Muscle of back (tissue), 3 donors: ENCODE measurements at regions not wholly inside any gene's neighbourhood (a gene's known extent, or its start where the extent isn't known, plus 50 kb on each side); places are given as distances from the start of the nearest gene placed in this dataset.

Experiments used
- DNase-seq, 3 donors: peaks; one replicate each; pipeline versions ENCODE4 v3.0.0 to v3.0.0-alpha.2; 2013

DNA sequence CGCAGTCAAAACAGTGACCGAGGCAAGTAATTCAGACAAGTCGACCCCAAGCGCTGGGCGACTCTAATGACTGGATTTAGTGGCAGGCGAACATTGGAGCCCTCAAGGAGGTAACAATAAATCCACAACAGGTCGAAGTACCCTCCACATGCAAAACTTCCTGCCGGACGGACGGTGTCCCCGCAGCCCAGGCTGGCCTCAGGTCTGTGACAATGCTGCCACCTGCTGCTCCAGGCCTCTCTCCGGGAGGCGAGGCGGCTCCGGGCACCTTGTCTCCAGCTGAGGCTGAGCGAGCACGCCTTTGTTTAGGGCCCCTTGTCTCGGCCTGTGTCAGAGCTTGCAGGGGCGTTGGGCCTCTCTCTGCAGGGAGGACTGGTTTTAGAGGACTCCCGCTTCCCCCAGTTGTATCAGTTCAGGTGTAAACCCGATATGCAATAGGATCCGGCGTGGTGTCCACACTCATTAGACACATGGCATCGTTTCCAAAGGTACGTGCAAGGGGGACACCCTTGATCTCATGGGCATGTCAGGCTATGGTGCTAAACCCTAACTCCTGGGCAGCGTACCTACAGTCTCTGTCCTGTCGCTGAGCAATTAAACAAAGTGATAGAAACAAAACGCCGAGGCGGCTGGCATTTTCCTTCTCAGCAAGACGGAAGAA, 628.0 kb upstream of the ADAMTS16 start:
- peak; percentile 13 to 53 (median 25) for DNase-seq

DNA sequence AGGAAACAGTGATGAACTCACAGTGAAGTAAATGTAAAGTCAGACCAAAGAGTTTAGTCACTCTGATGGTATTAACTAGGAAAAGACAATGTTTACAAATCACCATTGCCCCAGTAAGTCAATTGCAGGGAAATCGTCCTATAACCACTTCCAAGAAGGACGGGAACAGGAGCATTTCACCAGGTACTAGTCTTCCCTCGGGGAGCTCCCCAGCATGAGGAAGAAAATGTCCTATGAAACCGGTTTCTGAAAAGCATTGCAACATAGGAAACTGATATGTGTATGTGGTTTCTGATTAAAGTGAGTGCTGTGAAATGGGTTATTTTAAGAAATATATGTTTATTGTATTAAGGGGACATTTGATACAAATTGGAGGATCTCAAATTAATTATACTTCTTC, 626.7 kb upstream of the ADAMTS16 start:
- DNase-seq = no peak

DNA sequence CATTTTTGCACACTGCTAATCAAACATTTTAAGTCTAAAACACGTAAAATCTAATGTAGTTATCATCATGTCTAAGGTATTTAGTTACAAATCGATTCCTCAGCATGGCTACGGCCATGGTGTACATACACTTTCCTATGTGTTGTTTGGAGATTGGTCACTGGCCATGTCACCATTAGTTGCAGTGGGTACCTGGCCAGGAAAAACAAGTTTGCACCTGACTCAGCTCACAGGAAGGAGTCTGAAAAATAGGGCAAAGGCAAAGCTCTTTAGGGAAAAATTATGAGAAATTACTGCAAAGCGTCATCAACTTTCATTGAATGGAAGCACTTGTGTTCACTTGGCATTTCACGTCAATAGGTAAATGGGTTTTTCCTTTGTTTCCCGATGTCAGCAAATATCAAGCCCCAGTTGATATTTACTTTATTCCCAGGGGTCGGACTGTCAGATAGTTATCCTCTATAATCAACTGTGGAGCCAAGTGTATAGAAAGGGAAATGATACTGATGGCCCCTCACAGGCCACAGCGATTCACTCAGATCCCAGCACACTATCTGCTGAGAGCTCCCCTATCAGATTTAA, 626.0 kb upstream of the ADAMTS16 start:
- no peak for DNase-seq

DNA sequence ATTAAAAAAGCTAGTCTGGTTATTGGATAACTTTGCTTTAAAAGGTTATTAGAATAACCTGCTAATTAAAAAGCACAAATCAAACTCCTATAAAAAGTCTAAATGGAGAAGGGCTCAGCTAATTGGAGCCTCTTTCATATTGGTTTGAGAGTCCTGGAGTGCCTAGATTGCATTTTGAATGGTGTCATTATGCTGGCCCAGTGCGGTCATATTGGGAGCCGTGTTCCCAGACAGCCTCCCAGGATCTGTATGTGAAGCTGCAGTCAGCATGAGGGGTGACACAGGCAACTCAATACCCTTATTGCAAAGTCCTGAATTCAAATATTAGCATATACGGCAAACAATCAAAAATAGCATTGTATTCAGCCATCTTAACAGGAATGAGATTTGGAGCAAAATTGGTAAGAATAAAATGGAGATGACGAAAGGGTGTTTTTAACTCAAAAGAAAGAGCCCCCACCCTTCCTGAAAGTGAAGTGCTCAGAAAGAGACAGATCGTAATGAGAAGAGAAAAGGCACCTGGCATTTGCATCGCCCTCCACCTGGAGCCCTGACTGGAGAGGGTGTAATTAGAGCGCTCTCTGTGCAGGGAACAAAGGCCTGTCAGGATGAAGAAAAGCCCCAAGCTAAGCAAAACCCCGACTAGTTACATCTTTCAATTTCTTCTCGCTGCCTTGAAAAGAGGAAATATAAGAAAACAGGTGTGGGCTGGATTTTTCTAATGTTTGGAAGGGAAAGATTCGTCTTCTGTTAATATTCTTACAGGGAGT, 621.0 kb upstream of the ADAMTS16 start:
- no peak for DNase-seq

DNA sequence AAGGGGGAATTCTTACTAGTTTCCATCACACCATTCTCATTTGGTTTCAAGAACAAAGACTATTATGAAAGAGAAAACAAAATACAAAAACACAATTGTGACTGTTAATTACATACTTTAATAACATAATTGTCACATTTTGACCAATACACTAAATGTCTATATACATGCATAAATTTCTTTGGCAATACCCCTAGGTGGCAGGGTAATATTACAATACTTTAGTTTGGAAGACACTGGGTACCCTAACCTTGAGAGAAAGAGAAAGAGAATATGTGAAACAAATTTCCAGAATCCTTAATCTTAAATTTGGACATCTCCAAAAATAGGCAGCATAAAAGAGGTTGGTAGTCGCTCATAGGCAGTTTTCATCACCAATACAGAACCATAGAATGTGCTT, 619.6 kb upstream of the ADAMTS16 start:
- peak in 1 of 3 donors; percentile 16 for DNase-seq

DNA sequence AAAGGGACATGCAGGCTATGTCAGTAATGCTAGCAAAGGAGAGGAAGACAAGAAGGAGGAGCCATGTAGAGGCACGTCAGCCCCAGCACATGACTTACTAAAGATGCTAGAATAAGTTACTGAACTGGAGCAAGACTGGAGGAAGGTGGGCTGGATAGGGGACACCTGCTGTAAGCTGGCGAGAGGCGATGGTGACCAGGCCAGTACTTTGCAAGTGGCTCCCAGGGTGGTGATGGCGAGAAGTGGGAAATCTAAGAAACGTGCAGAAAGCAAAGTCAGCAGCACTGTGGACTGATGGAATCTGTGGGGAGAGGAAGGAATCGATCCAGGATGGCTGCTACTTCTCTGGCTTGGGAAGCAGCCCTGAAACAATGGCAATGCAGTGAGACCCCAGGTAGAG, 617.1 kb upstream of the ADAMTS16 start:
- no peak for DNase-seq

DNA sequence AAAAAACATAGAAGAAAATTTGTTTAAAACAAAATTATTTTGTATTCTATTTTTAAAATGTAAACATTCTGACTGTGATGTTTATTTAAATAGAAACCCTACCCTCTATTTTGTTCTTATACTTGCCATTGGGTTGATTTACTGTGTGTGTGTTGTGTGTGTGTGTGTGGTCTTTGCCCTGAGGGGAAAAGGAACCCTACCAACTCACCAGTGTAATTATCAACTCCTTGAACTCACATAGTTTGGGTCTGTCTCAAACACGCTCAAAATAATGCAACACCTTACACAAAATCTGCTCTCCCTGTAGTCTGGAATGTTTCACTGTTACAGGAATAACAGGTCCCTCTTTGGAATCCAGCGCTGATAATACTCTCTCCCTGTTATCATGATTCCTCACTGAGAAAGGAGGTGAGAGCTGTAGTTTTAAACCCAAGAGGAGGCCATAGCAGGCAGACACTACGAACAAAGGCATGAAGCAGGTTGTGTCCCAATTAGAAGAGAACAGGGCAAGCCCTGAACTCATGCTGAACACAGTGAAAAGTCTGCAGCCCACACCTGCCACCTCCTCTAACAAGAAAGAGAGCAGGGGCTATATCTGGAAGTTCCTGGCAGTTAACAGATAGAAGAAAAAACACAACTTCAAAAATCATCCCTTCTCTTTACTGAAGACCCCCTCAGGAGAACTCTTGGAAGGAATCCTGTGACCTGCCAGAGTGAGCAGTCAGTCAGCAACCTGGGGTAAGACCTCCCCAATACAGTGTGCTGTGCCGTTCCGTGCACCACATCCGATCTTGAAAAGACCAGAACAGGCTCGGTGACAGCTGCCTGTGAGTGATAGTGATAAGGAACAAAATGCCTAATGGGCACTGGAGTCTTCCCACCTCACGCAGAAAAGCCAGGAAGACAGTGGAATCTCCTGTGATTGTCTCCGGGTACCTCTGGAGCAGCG, 608.1 kb upstream of the ADAMTS16 start:
- no peak for DNase-seq

DNA sequence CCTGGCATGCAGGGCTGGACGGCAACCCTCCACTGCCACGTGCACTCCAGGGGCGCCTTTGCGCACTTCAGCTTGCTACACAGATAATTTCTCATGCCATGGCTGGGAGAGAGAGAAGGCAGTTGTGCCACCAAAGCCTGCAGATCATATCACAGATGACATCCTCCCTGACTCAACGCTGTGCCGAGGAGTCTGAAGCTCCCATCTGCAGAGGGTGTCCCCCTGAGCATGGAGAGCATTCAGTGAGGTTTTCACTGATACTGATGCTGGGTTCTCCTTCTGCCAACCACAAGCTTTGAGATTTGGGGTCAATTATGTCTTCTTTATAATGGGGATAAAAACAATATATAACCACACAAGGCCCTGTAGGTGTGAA, 607.4 kb upstream of the ADAMTS16 start:
- DNase-seq = no peak

DNA sequence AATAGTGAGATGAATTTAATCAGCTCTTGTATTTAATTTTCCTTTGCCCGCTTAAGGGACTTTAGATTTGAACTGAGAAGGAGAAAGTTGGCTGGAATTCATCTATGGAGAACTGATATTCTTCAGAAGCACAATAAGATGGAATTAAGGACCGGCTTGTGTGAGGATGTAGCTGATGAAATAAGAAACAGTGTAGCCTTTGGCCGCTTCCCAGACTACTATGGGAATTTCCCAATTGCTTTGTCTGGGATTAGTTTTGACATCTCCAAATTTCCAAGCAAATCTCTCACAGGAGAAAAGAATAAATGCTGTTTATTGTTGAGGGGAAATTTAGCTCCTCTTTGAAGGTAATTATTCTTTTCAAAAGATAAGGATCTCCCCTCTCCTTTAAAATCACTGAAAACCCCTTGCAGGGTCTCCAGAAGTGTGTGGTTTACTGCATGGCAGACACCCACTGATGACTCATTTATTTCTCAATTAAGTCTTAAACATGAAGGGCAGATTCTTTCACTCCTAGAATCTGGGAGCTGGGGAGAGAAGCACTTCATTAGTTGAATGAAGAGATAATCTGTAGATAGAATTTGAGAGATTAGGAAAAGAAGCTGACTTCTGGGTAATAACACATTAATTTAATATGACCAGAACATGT, 606.5 kb upstream of the ADAMTS16 start:
- peak in 1 of 3 donors; percentile 11 for DNase-seq

DNA sequence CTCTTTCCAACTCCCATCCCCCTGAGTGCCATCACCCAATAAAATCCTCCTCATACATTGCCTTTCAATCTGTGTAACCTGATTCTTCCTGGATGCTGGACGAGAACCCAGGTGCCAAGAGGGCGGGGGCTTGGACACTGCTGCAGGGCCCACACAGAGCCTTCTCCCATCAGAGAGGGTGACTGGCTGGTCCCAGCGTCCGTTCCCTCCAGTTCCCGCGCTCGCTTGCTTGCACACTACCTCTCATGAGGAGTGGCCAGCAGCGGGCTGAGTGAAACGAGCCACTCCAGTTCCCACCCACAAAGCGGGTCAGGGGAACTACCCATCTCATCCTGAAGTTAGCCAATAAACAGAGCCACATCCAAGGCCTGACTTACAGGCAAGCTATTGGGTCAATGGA, 602.6 kb upstream of the ADAMTS16 start:
- DNase-seq = no peak

DNA sequence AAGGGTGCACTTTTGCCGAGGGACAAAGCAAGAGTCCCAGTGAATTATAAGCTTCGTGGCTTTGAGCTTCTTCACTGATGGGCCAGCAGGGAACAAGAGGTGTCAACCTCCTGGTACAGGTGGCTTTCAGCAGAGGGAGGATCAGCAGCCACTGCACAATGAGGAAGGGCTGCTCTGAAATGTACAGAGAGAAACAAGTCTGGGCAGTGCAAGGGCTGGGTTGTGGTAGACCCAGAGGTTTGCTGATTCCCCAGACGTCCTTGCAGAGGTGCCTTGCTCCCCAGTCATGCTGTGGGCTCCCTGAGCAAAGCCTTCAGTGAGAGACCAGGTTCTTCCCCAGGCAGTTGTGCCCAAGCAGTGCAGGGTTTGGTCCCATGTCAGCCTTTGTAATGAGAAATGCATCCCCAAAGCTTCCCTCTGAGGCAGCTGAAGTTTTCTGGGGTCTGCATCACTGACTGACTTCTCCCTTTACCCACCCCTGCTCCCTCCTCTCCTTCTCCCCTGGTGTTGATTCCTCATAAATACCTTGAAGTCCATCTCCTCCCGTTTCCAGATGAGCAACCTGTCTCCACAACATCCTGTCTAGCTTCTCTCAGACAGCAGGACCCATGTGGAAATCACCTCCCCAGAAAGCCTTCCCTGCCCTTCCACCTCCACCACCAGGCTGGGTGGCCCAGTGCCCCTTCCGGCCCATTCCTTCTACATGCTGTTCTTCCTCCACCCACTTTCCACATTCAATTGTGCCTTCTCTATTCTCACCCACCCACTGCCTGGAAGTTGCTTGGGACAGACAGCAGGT, 599.6 kb upstream of the ADAMTS16 start:
- no peak for DNase-seq

DNA sequence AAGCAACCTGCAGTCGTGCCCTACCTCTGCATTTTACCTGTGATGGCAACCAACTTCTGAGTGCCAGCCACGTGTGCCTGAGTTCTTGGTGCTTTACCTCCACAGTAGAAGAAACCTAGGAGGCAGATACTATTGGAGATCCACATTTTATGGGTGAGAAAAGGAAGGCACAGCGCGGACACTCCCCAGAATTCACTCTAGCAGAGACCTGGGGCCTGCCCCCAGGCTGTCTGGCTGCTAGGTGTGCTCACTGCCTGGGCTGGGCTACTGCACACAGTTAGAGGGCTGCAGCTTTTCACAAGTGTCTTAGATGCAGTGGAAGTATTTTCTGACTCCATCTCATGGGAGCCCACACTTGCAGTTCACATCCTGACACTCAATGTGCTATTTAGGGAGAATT, 598.8 kb upstream of the ADAMTS16 start:
- DNase-seq = no peak

DNA sequence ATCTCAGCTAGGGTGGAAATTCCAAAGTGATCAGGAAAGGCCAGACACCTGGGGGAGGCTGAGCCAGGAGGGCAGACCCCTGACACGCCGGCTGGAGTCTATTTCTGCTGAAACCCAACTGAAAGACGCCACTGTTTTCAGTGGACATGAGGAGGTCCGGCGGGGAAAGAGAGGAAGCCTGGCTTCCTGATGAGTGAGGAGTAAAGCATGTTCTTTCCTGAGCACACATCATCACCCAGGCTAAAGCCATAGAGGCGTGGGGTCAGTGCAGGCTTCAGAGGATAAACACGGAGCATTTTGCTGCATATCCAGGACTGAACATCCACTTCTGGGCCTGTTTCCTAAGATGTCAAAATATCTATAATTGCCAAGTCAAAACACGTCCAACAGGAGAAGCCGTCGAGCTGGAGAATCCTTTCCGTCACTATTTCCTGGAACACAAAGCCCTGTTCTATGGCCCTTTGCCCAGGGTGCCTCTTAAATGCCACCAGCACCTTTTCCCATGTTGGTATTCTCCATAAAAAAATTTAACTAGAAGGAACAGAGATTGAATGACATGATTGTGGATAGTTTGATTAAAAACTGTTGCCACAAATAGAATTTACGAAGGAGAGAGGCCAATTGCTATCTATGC, 597.9 kb upstream of the ADAMTS16 start:
- DNase-seq = peak in 1 of 3 donors; percentile 4

DNA sequence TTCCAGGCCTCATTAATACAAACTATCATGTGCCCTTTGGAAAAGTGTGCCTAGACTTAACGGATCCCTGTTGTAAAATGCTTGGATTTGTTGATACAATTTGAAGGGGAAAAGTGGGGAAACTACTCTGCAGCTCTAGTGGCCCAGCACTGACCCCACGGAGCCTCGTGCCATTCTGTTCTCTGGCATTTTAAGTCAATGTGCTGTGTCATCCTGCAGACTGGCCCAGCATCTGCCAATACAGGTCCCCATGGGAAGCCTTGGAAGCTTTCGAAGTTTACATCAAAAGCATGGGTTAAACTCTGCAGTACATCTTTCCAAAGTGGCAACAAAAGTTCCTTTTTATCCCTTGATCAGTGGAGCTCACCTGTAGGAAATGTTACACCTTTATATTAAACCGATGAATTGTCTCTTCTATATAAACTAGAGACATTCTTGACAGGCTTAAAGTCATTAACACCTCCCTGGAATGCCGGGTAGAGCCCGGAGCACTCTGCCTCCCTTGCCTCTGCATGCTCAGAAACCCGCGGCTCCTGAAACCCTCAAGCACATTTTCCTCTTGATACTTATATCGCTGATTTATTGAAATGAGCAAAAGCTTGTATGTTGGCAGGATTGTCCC, 596.0 kb upstream of the ADAMTS16 start:
- DNase-seq = no peak

DNA sequence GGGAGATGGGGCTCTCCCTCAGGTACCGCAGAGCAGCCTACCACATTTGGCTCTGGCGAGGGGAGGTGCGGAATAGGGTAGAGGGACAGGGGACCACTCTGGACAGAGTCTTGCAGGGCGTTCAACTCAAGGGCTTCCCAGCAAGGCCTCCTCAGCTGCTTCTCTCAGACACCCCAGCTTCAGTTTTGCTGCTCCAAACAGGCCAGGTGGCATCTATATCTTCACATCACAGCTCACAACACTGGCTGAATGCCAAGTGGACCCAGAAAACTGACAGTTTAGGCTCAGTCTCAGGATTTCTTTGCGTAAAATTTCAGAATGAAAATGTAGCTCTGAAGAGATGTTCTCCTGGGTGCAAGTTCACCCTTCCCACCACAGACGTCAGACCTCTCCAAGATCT, 592.6 kb upstream of the ADAMTS16 start:
- no peak for DNase-seq

DNA sequence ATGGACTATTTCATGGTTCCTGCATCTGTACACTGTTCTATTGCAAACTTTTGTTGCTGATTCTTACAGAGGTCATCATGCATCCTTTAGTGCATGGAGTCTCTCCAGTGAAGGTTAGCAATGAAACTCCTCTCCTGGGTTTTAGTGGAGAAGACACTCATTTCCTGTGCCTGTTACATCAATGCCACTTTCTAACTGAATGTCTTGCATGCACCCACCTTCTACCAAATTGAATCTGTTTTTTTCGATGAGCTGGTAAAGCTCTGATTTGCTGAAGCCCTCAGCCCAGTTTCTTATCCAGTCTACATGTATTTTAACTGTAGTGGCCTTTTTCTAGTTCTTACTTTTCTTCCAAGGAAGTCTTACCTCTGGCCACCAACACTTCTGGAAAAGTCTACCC, 591.8 kb upstream of the ADAMTS16 start:
- no peak for DNase-seq

DNA sequence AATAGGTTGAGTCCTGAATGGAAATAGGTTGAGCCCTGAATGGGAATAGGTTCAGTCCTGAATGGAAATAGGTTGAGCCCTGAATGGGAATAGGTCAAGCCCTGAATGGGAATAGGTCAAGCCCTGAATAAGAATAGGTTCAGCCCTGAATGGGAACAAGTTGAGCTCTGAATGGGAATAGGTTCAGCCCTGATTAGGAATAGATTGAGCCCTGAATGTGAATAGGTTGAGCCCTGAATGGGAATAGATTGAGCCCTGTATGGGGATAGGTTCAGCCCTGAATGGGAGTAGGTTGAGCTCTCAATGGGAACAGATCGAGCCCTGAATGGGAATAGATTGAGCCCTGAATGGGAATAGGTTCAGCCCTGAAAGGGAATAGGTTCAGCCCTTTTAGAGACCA, 590.8 kb upstream of the ADAMTS16 start:
- no peak for DNase-seq

DNA sequence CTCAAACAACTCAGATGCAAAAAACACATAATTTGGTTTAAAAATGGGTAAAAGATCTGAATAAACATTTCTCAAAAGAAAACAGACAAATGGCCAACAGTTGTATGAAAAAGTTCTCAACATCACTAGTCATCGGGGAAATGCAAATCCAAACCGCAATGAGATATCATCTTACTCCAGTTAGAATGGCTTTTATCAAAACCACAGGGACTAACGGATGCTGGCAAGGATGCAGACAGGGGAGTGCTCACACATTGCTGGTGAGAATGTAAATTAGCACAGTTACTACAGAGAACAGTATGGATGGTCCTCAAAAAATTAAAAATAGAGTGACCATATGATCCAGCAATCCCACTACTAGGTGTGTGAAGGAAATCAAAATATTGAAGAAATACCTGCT, 589.1 kb upstream of the ADAMTS16 start:
- DNase-seq = no peak

DNA sequence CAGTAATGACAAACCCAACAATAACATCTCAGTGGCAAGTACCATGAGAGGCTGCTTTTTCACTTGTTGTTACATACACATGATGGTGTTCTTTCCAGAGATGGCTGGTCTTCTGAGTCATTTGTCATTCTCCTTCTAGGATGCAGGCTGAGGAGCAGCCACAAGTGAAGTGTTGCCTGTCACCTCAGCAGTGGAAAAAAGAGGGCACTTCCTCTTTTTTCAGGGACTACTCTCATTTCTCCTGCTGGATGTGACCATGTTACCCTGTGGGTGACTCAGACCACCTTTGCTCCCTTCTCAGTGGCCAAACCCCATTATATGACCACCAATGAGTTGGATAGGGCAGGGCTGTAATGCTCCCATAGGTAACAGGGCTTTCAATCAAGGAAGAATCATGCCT, 587.0 kb upstream of the ADAMTS16 start:
- DNase-seq = no peak

DNA sequence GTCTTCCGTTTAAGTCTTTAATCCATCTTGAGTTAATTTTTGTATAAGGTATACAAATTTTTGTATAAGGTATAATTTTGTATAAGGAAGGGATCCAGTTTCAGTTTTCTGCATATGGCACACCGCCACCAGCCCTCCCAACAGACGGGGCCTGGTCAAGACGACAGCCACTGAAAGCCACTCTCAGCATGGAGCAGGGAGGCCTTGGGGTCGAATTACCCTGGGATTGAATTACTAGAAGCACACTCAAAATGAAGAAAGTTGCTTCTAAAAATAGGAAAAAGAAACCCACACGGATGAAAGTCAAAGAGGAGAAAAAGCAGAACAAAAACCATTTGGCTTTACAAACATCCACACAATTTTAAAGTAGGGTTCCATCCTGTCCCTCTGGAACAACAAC, 586.2 kb upstream of the ADAMTS16 start:
- DNase-seq = no peak
